A549 (cell line): ENCODE measurements at regions not wholly inside any gene's neighbourhood (a gene's known extent, or its start where the extent isn't known, plus 50 kb on each side); places are given as distances from the start of the nearest gene placed in this dataset.

ENCODE experiments used
- ATAC-seq, 2 experiments: fragments of 200-7000 bp in 1 of 2; fragments of >200 bp in 1 of 2; cut with Nextera tagmentation in 1 of 2; cut with Tn5 transposase in 1 of 2; 3 replicates each; pipeline versions ENCODE4 v1.8.0 to v1.9.1; 2018 to 2020; ENCODE audit warnings: mild to moderate bottlenecking in 1 of 2, moderate library complexity in 1 of 2
- CTCF ChIA-PET: fragments of 300-600 bp; sonication (Branson Sonifier 250); formaldehyde crosslinking; extraction: SDS; loops from one replicate; lab custom pipeline; 2021; ENCODE audit warnings: antibody characterized with exemption, inconsistent platforms; lab: Yijun Ruan, JAX
- POLR2A ChIA-PET: fragments of 350-600 bp; formaldehyde crosslinking; extraction: SDS; loops from one replicate; lab custom pipeline; 2021; ENCODE audit warnings: antibody characterized with exemption, inconsistent platforms; lab: Yijun Ruan, JAX
- DNase-seq, 2 experiments: peaks; one replicate each; pipeline versions ENCODE4 v3.0.0 to v3.0.0-alpha.2; 2011 to 2016; ENCODE audit warnings: low read depth in 1 of 2, low spot score in 1 of 2
- FAIRE-seq: peaks from 2 replicates; lab custom pipeline; 2011; peaks lifted over from hg19 to GRCh38; lab: Jason Lieb, UNC
- H3K27ac ChIP-seq, 2 experiments: fragments of >200 bp; sonication (Bioruptor Twin); formaldehyde crosslinking; 3 replicates each; pipeline ENCODE4 v1.5.1; 2016 to 2017
- H3K4me1 ChIP-seq: fragments of >200 bp; sonication (Bioruptor Twin); formaldehyde crosslinking; 3 replicates; pipeline ENCODE4 v1.6.1; 2016
- H3K4me2 ChIP-seq: fragments of >200 bp; sonication (Bioruptor Twin); formaldehyde crosslinking; 3 replicates; pipeline ENCODE4 v1.6.1; 2016
- H3K4me3 ChIP-seq: fragments of >200 bp; sonication (Bioruptor Twin); formaldehyde crosslinking; 3 replicates; pipeline ENCODE4 v1.5.1; 2016
- H3K9me3 ChIP-seq: fragments of >200 bp; sonication (Bioruptor Twin); formaldehyde crosslinking; 3 replicates; pipeline ENCODE4 v1.6.1; 2016
- CBX8 ChIP-seq: fragments of 200-600 bp; sonication (generic); IDR thresholded peaks from 2 replicates; pipeline ENCODE4 v1.6.1; 2016
- CHD2 ChIP-seq: fragments of 150-350 bp; IDR thresholded peaks from 2 replicates; pipeline ENCODE4 v1.6.1; 2014; ENCODE audit warnings: low read length; ENCODE audit not compliant: partially characterized antibody
- EHF ChIP-seq: fragments of 250-450 bp; sonication (Bioruptor Pico); IDR thresholded peaks from 2 replicates; pipeline ENCODE4 v1.5.0; 2020; ENCODE audit warnings: mild to moderate bottlenecking
- EHMT2 ChIP-seq: fragments of 200-600 bp; sonication (generic); IDR thresholded peaks from 2 replicates; pipeline ENCODE4 v1.6.1; 2016; ENCODE audit warnings: antibody characterized with exemption, low read depth, mild to moderate bottlenecking, moderate library complexity
- ESRRA ChIP-seq: fragments of 150-350 bp; IDR thresholded peaks from 2 replicates; pipeline ENCODE4 v1.6.1; 2014; ENCODE audit warnings: mild to moderate bottlenecking, low read length, borderline replicate concordance
- FOSL2 ChIP-seq, 2 experiments: fragments of 450-650 bp in 1 of 2; fragments of >200 bp in 1 of 2; sonication (Bioruptor Twin) in 1 of 2; formaldehyde crosslinking; IDR thresholded peaks; 2 replicates each; pipeline versions ENCODE4 v1.5.0 to v1.6.1; 2016 to 2020; ENCODE audit warnings: mild to moderate bottlenecking in 1 of 2, moderate library complexity in 1 of 2
- FOXS1 ChIP-seq: fragments of 250-450 bp; sonication (Bioruptor Pico); IDR thresholded peaks from 2 replicates; pipeline ENCODE4 v1.5.0; 2020; ENCODE audit warnings: mild to moderate bottlenecking, moderate library complexity
- GATA3 ChIP-seq: IDR thresholded peaks from 2 replicates; pipeline ENCODE4 v1.6.1; 2012; ENCODE audit warnings: borderline replicate concordance
- HOXB13 ChIP-seq: fragments of 250-450 bp; sonication (Bioruptor Pico); IDR thresholded peaks from 2 replicates; pipeline ENCODE4 v1.5.0; 2020; ENCODE audit warnings: low read depth, mild to moderate bottlenecking, moderate library complexity
- MAZ ChIP-seq: fragments of 150-350 bp; IDR thresholded peaks from 2 replicates; pipeline ENCODE4 v1.6.1; 2014; ENCODE audit warnings: antibody characterized with exemption, low read depth, low read length, borderline replicate concordance
- MYC ChIP-seq: IDR thresholded peaks from 2 replicates; pipeline ENCODE4 v1.6.1; 2012; ENCODE audit warnings: mild to moderate bottlenecking, inconsistent platforms, low read length, improper control_type of control experiment, borderline replicate concordance
- NPAS2 ChIP-seq: fragments of 250-450 bp; sonication (Bioruptor Pico); IDR thresholded peaks from 2 replicates; pipeline ENCODE4 v1.8.0; 2022; ENCODE audit warnings: mild to moderate bottlenecking, moderate library complexity, borderline replicate concordance
- PHF8 ChIP-seq: fragments of 200-600 bp; sonication (generic); IDR thresholded peaks from 2 replicates; pipeline ENCODE4 v1.6.1; 2016; ENCODE audit warnings: low read depth, mild to moderate bottlenecking, antibody characterized with exemption, moderate library complexity, borderline replicate concordance
- RFX5 ChIP-seq: fragments of 450-650 bp; IDR thresholded peaks from 2 replicates; pipeline ENCODE4 v1.7.1; 2014; ENCODE audit warnings: antibody characterized with exemption, mild to moderate bottlenecking, moderate library complexity
- RNF2 ChIP-seq: fragments of 200-600 bp; sonication (generic); IDR thresholded peaks from 2 replicates; pipeline ENCODE4 v1.6.1; 2016; ENCODE audit warnings: low read depth, mild to moderate bottlenecking, antibody characterized with exemption, moderate library complexity, borderline replicate concordance
- SMC3 ChIP-seq: fragments of >200 bp; sonication (Bioruptor Twin); formaldehyde crosslinking; IDR thresholded peaks from 3 replicates; pipeline ENCODE4 v1.6.1; 2018; ENCODE audit warnings: inconsistent platforms
- ZFP36 ChIP-seq: fragments of 450-650 bp; IDR thresholded peaks from 2 replicates; pipeline ENCODE4 v1.6.1; 2014; ENCODE audit warnings: borderline replicate concordance; ENCODE audit not compliant: partially characterized antibody
- ZNF302 ChIP-seq: fragments of 250-450 bp; sonication (Bioruptor Pico); IDR thresholded peaks from 2 replicates; pipeline ENCODE4 v1.9.0; 2021; ENCODE audit warnings: inconsistent platforms, mild to moderate bottlenecking, moderate library complexity
- ZSCAN20 ChIP-seq: fragments of 250-450 bp; sonication (Bioruptor Pico); IDR thresholded peaks from 2 replicates; pipeline ENCODE4 v1.8.0; 2022; ENCODE audit warnings: mild to moderate bottlenecking, moderate library complexity
- WGBS: methylation state at CpG from one replicate; pipeline ENCODE4 v1.1.6; 2017; ENCODE audit errors: missing lambda C conversion rate; 5-methylcytosine and 5-hydroxymethylcytosine counted together
- TF ChIP-seq, protein P1 (sequence below): fragments of 250-450 bp; sonication (Bioruptor Pico); IDR thresholded peaks from 2 replicates; pipeline ENCODE4 v1.5.0; 2020; ENCODE audit warnings: low read depth, mild to moderate bottlenecking, moderate library complexity
- TF ChIP-seq, protein P2 (sequence below): fragments of >200 bp; sonication (Bioruptor Twin); formaldehyde crosslinking; IDR thresholded peaks from 3 replicates; pipeline ENCODE4 v1.6.1; 2016
- TF ChIP-seq, protein P3 (sequence below): fragments of 250-450 bp; sonication (Bioruptor Pico); IDR thresholded peaks from 2 replicates; pipeline ENCODE4 v1.5.0; 2021; ENCODE audit warnings: mild to moderate bottlenecking, moderate library complexity, borderline replicate concordance
- TF ChIP-seq, protein P4 (sequence below): fragments of >200 bp; sonication (Bioruptor Twin); formaldehyde crosslinking; IDR thresholded peaks from 3 replicates; pipeline ENCODE4 v1.5.1; 2016
- TF ChIP-seq, protein P5 (sequence below): fragments of >200 bp; sonication (Bioruptor Twin); formaldehyde crosslinking; IDR thresholded peaks from 2 replicates; pipeline ENCODE4 v1.6.1; 2016

DNA sequence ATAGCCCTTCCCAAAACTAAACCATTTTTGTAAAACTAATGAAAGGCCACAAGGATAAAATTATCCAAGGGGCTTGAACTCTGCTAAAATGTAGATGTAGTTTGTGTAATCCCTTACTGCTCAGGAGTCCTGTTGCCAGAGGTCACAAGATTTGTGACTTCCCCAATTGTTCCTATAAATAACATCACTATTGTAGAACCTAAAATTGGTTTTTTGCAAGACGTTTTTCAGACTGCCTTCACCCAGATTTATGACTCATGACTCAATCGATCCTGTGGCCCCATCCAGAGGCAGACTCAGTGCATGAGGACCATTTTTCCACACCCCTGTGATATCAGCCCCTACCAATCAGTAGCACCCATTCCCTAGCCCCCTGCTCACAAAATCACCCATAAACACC lies 61.5 kb upstream of the RASSF8 start:
- Histone ChIP-seq H3K4me1 (no peaks in the 10 kb centered on the region), H3K4me2 (no peak overlapping the region), H3K9me3 (peaks cover 5% of the 10 kb centered on the region; the same call in 1 of the 3 replicates), H3K4me3 (no peak overlapping the region), H3K27ac (no peak overlapping the region)
- ChIA-PET POLR2A (no interaction called here), CTCF (no interaction called here)
- WGBS = 5% methylated on average over 2 of the region's 2 CpGs
- FAIRE-seq (no peak), DNase-seq (no peak), ATAC-seq (no peak)
- TF ChIP-seq ZNF302 (no peak), FOXS1 (CRISPR knock-in tag) (no peak), EHF (CRISPR knock-in tag) (no peak), MAZ (no peak), ZSCAN20 (CRISPR knock-in tag) (no peak), HOXB13 (no peak), RNF2 (no peak), CHD2 (no peak)
- TF ChIP-seq, protein P1, sequence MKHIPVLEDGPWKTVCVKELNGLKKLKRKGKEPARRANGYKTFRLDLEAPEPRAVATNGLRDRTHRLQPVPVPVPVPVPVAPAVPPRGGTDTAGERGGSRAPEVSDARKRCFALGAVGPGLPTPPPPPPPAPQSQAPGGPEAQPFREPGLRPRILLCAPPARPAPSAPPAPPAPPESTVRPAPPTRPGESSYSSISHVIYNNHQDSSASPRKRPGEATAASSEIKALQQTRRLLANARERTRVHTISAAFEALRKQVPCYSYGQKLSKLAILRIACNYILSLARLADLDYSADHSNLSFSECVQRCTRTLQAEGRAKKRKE = no peak
- TF ChIP-seq, protein P2, sequence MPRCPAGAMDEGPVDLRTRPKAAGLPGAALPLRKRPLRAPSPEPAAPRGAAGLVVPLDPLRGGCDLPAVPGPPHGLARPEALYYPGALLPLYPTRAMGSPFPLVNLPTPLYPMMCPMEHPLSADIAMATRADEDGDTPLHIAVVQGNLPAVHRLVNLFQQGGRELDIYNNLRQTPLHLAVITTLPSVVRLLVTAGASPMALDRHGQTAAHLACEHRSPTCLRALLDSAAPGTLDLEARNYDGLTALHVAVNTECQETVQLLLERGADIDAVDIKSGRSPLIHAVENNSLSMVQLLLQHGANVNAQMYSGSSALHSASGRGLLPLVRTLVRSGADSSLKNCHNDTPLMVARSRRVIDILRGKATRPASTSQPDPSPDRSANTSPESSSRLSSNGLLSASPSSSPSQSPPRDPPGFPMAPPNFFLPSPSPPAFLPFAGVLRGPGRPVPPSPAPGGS = no peak
- TF ChIP-seq, protein P3, sequence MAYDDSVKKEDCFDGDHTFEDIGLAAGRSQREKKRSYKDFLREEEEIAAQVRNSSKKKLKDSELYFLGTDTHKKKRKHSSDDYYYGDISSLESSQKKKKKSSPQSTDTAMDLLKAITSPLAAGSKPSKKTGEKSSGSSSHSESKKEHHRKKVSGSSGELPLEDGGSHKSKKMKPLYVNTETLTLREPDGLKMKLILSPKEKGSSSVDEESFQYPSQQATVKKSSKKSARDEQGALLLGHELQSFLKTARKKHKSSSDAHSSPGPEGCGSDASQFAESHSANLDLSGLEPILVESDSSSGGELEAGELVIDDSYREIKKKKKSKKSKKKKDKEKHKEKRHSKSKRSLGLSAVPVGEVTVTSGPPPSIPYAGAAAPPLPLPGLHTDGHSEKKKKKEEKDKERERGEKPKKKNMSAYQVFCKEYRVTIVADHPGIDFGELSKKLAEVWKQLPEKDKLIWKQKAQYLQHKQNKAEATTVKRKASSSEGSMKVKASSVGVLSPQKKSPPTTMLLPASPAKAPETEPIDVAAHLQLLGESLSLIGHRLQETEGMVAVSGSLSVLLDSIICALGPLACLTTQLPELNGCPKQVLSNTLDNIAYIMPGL (CRISPR knock-in tag) = no peak

DNA sequence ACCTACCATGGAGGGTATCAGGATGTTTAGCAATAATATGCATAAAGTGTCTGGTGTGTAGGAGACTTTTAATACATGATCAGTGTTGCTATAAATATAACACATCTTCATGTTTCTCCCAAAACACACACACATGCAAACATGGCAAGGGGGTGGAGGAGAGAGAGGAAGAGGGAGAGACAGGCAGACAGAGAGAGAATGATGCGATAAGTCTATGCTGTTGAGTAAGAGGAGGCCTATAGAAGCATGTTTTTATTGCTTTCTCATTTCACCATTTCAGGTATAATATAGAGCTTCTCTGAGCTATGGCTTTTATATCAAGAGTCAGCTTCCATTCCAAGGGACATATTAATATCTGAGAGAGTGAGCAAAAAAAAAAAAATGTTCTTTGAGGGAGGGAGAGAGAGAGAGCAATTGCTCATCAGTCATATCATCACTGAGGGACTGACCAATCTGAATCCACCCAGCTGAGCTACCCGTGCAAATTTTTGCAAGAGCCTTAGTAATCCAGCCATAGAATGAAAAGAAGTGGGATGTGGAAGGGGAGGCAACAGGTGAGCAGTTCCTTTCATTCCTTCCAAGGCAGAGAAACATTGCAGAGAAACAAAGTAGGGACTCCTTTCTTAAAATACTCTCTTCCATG lies 54.8 kb upstream of the RASSF8 start:
- no peak for DNase-seq
- TF ChIP-seq GATA3 (no peak), ESRRA (no peak), PHF8 (no peak), SMC3 (no peak), MYC (no peak), CBX8 (no peak), FOSL2 (IDR thresholded peaks at IDR 0.05) (no peak), FOSL2 (CRISPR knock-in tag; IDR thresholded peaks at IDR 0.05) (no peak), ZFP36 (no peak), RFX5 (no peak), EHMT2 (no peak), NPAS2 (CRISPR knock-in tag) (no peak), EHF (CRISPR knock-in tag) (no peak), FOXS1 (CRISPR knock-in tag) (no peak), MAZ (no peak), ZNF302 (no peak)
- TF ChIP-seq, protein P4, sequence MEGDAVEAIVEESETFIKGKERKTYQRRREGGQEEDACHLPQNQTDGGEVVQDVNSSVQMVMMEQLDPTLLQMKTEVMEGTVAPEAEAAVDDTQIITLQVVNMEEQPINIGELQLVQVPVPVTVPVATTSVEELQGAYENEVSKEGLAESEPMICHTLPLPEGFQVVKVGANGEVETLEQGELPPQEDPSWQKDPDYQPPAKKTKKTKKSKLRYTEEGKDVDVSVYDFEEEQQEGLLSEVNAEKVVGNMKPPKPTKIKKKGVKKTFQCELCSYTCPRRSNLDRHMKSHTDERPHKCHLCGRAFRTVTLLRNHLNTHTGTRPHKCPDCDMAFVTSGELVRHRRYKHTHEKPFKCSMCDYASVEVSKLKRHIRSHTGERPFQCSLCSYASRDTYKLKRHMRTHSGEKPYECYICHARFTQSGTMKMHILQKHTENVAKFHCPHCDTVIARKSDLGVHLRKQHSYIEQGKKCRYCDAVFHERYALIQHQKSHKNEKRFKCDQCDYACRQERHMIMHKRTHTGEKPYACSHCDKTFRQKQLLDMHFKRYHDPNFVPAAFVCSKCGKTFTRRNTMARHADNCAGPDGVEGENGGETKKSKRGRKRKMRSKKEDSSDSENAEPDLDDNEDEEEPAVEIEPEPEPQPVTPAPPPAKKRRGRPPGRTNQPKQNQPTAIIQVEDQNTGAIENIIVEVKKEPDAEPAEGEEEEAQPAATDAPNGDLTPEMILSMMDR = no peak
- TF ChIP-seq, protein P5, sequence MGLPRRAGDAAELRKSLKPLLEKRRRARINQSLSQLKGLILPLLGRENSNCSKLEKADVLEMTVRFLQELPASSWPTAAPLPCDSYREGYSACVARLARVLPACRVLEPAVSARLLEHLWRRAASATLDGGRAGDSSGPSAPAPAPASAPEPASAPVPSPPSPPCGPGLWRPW = no peak
- TF ChIP-seq, protein P2 = no peak
- TF ChIP-seq, all 56 proteins: peak for 0
- ATAC-seq (no peak), FAIRE-seq (no peak)
- CTCF ChIA-PET = interaction anchor here (0.5 kb wide), 1 partner anchor 981 kb away, joined by 3 read pairs; no protein-coding TSS in a partner anchor
- Histone ChIP-seq H3K4me1 (no peaks in the 10 kb centered on the region), H3K9me3 (no peaks in the 10 kb centered on the region), H3K4me2 (no peak overlapping the region), H3K4me3 (no peak overlapping the region), H3K27ac (no peak overlapping the region)
- WGBS = 49% methylated on average over 2 of the region's 2 CpGs
- POLR2A ChIA-PET = no interaction called here
